ENCODE measurements at regions not wholly inside any gene's neighbourhood (a gene's known extent, or its start where the extent isn't known, plus 50 kb on each side); places are given as distances from the start of the nearest gene placed in this dataset.
"Not testable (repeated sequence)": the region's sequence is repeated elsewhere in the genome, so short reads cannot be mapped to it uniquely, and the experiment has no call there.

- no peak for DNase-seq (ENCODE audit: low spot score)
Measured at GRCh38 chr4:137955595-137955994, 286.6 kb downstream of the SLC7A11 start.

- no peak for DNase-seq (ENCODE audit: low spot score)
Measured at GRCh38 chr4:137952116-137952515, 290.0 kb downstream of the SLC7A11 start.

GRCh38 chr4:137950286-137950685 lies 291.9 kb downstream of the SLC7A11 start:
- no peak for DNase-seq (ENCODE audit: low spot score)

GRCh38 chr4:137949746-137950145 lies 292.4 kb downstream of the SLC7A11 start:
- no peak for DNase-seq (ENCODE audit: low spot score)

- DNase-seq (ENCODE audit: low spot score) = no peak
Measured at GRCh38 chr4:137946453-137947174, 295.5 kb downstream of the SLC7A11 start.

- DNase-seq (ENCODE audit: low spot score) = not testable (repeated sequence)
Measured at GRCh38 chr4:137942815-137943214, 299.3 kb downstream of the SLC7A11 start.

- DNase-seq (ENCODE audit: low spot score) = not testable (repeated sequence)
Measured at GRCh38 chr4:137942015-137942515, 300.1 kb downstream of the SLC7A11 start.

- no peak for DNase-seq (ENCODE audit: low spot score)
Measured at GRCh38 chr4:137934911-137935310, 307.2 kb downstream of the SLC7A11 start.

GRCh38 chr4:137934046-137934445 lies 308.1 kb downstream of the SLC7A11 start:
- DNase-seq (ENCODE audit: low spot score) = no peak

GRCh38 chr4:137927972-137928371 lies 314.2 kb downstream of the SLC7A11 start:
- DNase-seq (ENCODE audit: low spot score) = no peak

GRCh38 chr4:137923494-137923893 lies 318.7 kb downstream of the SLC7A11 start:
- no peak for DNase-seq (ENCODE audit: low spot score)

GRCh38 chr4:137922721-137923120 lies 319.4 kb downstream of the SLC7A11 start:
- DNase-seq (ENCODE audit: low spot score) = no peak

- no peak for DNase-seq (ENCODE audit: low spot score)
Measured at GRCh38 chr4:137909529-137910309, 332.4 kb downstream of the SLC7A11 start.

GRCh38 chr4:137905930-137906329 lies 336.2 kb downstream of the SLC7A11 start:
- no peak for DNase-seq (ENCODE audit: low spot score)

GRCh38 chr4:137901114-137901513 lies 341.0 kb downstream of the SLC7A11 start:
- DNase-seq (ENCODE audit: low spot score) = no peak

- DNase-seq (ENCODE audit: low spot score) = no peak
Measured at GRCh38 chr4:137896221-137896737, 345.9 kb downstream of the SLC7A11 start.

- DNase-seq (ENCODE audit: low spot score) = not testable (repeated sequence)
Measured at GRCh38 chr4:137895515-137895914, 346.6 kb downstream of the SLC7A11 start.

GRCh38 chr4:137892134-137892533 lies 350.0 kb downstream of the SLC7A11 start:
- DNase-seq (ENCODE audit: low spot score) = no peak

- no peak for DNase-seq (ENCODE audit: low spot score)
Measured at GRCh38 chr4:137890812-137891211, 351.3 kb downstream of the SLC7A11 start.

- DNase-seq (ENCODE audit: low spot score) = no peak
Measured at GRCh38 chr4:137881641-137882040, 349.3 kb upstream of the PCDH18 start.

GRCh38 chr4:137868067-137868466 lies 335.8 kb upstream of the PCDH18 start:
- DNase-seq (ENCODE audit: low spot score) = not testable (repeated sequence)

GRCh38 chr4:137866671-137867070 lies 334.4 kb upstream of the PCDH18 start:
- no peak for DNase-seq (ENCODE audit: low spot score)

- no peak for DNase-seq (ENCODE audit: low spot score)
Measured at GRCh38 chr4:137861682-137862081, 329.4 kb upstream of the PCDH18 start.
